Heart left ventricle (tissue), 13 donors: ENCODE measurements at regions not wholly inside any gene's neighbourhood (a gene's known extent, or its start where the extent isn't known, plus 50 kb on each side); places are given as distances from the start of the nearest gene placed in this dataset.

Experiments used
- POLR2A ChIP-seq, 2 donors: fragments of 450-650 bp; IDR thresholded peaks; one replicate each; pipeline ENCODE4 v1.6.1; 2017; ENCODE audit warnings: antibody characterized with exemption in 2 of 2, mild to moderate bottlenecking in 2 of 2, moderate library complexity in 2 of 2
- TF ChIP-seq, protein P1 (sequence below), 12 donors: fragments of 200-600 bp; sonication (generic) in 4 of 12; IDR thresholded peaks; one replicate each; pipeline versions ENCODE4 v1.5.0 to v1.8.0; 2018 to 2022; ENCODE audit warnings: antibody characterized with exemption in 12 of 12, mild to moderate bottlenecking in 5 of 12
- donor health status: ischemic (EF 13 %, LVEDD 7.1; RV severe dilation, severe dysfunction).
- donor health status: DM: no; HTN: yes; CAD: no.
- donor health status: DM: no; HTN: no; CAD: no.
- donor health status: ischemic (EF 25% LVEDD 6.9; RV normal size, moderate dysfunction).
- donor health status: ischemic (EF 25% LVEDD 5.7; RV mildly dilated, moderate dysfunction).
- donor health status: ischemic (EF 35%, LVEDD 5.7; RV mildly dilated, moderate dysfunction).
- donor health status: nonischemic (EF 11% LVEDD 7.7; RV severe dilation, severe dysfunction).
- donor health status: DM: yes; HTN: yes; CAD: no.
- donor health status: PGD.
- donor health status: ischemic (EF 29% LVEDD 5.4; RV normal size, mild dysfunction).
- donor health status: nonischemic (EF 23%, LVEDD 6.1; RV moderate dilation, normal function).

DNA sequence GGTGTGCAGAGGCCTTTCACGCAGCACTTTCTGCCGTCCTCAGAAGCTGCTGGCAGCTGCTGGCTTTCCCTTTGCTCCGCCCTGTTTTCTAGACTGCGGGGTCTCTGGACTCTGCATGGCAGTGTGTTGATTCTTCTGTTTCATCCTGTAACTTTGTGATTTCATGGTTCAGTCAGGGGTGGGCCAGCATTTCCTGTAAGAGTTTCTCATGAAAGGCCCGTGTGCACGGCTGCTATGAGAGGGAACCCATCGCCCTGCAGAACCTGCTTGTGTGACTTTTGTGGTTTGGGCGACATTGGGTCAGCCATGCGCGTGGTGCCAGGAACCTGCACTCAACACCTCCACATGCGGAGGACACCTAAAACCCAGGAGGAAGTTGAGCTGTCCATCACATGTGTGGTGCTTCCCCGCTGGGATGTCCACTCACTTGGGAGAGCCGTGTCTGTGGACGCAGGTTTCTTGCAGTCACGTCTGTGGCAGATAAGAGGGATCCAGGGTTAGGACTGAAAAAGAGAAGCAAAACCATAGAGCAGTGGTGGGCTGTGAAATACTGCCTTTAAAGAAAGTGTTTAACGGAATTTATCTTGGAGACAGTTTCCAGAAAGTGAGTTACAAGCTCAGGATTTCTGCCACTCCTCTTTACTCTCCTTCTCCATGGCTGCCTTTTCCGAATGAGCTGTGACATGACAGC, 167.3 kb upstream of the ALKAL2 start:
- TF ChIP-seq, protein P1, sequence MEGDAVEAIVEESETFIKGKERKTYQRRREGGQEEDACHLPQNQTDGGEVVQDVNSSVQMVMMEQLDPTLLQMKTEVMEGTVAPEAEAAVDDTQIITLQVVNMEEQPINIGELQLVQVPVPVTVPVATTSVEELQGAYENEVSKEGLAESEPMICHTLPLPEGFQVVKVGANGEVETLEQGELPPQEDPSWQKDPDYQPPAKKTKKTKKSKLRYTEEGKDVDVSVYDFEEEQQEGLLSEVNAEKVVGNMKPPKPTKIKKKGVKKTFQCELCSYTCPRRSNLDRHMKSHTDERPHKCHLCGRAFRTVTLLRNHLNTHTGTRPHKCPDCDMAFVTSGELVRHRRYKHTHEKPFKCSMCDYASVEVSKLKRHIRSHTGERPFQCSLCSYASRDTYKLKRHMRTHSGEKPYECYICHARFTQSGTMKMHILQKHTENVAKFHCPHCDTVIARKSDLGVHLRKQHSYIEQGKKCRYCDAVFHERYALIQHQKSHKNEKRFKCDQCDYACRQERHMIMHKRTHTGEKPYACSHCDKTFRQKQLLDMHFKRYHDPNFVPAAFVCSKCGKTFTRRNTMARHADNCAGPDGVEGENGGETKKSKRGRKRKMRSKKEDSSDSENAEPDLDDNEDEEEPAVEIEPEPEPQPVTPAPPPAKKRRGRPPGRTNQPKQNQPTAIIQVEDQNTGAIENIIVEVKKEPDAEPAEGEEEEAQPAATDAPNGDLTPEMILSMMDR (IDR thresholded peaks at IDR 0.05), result no peak
- TF ChIP-seq POLR2A (IDR thresholded peaks at IDR 0.05), result no peak
